ENCODE measurements at regions not wholly inside any gene's neighbourhood (a gene's known extent, or its start where the extent isn't known, plus 50 kb on each side); places are given as distances from the start of the nearest gene placed in this dataset.

GRCh38 chr1:90786709-90787108 is 69.6 kb upstream of the BARHL2 start:
- TF ChIP-seq JUND (IDR thresholded peaks at IDR 0.05; ENCODE audit: low read depth), result no peak
- in situ Hi-C loops (cut with HindIII; ENCODE audit: low pct_unique_long_range_greater_than_20kb, low sequenced_read_pairs), result no loop called here
- DNase-seq (ENCODE audit: low read depth in 1 of 2, low spot score in 1 of 2), result no peak

DNA sequence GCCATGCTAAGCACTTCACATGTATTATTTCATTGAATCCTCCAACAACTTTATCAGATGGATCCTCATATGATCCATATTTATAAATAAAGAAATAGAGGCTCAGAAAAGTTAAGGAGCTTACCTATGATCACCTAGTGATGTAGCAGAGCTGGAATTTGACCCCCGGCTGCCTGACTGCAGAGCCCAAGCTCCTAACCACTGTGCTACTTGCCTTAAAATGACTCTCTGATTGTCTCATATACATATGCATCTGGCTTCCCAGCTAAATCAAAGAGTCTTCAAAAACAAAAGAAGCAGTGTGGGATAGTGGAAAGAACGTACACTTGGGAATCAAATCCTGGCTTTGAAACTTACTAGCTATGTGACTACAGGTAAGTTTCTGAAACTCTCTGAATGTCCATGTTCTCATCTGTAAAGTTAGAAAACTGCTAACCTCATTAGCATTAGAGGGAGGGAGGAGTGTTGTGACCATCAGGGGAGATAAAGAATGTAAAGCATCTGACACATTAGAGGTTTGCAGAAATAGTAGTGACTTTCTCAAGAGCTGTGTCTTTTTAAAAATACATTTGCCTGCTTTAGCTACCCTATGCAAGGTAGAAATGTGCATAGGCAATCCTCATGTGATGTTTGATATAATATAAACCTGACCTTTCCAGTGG is 67.2 kb upstream of the BARHL2 start:
- no peak for DNase-seq (ENCODE audit: low read depth in 1 of 2, low spot score in 1 of 2)
- in situ Hi-C loops (cut with HindIII; ENCODE audit: low pct_unique_long_range_greater_than_20kb, low sequenced_read_pairs), result no loop called here
- no peak for TF ChIP-seq JUND (IDR thresholded peaks at IDR 0.05; ENCODE audit: low read depth)

DNA sequence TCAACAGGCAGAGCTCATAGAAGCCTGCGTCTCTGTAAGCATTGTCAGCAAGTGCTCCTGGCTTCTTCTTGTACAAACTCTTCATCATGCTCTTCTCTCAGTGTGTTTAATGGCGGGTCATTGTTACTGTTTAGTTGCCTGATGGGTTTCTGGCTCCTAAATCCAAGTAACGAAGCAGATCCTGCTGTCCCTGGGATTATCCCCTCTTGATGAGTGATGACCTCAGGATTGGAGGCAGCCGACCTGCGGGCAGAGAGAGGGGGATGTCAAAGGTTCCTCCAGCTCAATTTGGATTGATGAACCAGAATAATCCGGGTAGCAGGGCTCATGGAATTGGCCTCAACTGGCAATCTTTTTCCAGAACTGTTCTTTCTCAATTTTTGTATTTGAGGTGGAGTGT is 66.1 kb upstream of the BARHL2 start:
- TF ChIP-seq JUND (IDR thresholded peaks at IDR 0.05; ENCODE audit: low read depth), result no peak
- in situ Hi-C loops (cut with HindIII; ENCODE audit: low pct_unique_long_range_greater_than_20kb, low sequenced_read_pairs), result no loop called here
- DNase-seq (ENCODE audit: low read depth in 1 of 2, low spot score in 1 of 2), result no peak

DNA sequence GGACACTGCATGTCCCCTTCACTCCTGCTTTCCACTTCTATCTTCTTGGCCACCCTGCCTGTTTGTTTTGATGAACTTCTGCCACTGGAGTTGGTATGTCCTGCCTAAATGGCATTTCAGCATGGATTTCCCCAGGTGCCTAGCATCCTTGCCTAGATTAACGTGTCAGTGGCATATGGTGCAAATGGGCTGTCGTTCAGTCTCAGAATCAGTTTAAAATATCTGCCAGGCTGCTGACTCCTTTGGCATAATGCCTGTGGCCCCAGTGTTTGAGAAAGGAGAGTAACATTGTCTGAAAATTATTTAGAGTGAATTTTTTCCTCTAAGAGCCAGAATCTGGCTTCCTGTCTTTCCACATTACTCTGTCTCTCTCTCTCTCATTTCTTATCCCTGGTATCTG is 64.9 kb upstream of the BARHL2 start:
- no peak for DNase-seq (ENCODE audit: low read depth in 1 of 2, low spot score in 1 of 2)
- TF ChIP-seq JUND (IDR thresholded peaks at IDR 0.05; ENCODE audit: low read depth), result no peak
- in situ Hi-C loops (cut with HindIII; ENCODE audit: low pct_unique_long_range_greater_than_20kb, low sequenced_read_pairs), result no loop called here

- DNase-seq (ENCODE audit: low read depth in 1 of 2, low spot score in 1 of 2), result no peak
- TF ChIP-seq JUND (IDR thresholded peaks at IDR 0.05; ENCODE audit: low read depth), result no peak
- in situ Hi-C loops (cut with HindIII; ENCODE audit: low pct_unique_long_range_greater_than_20kb, low sequenced_read_pairs), result no loop called here
Observed at GRCh38 chr1:90781534-90781933, 64.4 kb upstream of the BARHL2 start.

DNA sequence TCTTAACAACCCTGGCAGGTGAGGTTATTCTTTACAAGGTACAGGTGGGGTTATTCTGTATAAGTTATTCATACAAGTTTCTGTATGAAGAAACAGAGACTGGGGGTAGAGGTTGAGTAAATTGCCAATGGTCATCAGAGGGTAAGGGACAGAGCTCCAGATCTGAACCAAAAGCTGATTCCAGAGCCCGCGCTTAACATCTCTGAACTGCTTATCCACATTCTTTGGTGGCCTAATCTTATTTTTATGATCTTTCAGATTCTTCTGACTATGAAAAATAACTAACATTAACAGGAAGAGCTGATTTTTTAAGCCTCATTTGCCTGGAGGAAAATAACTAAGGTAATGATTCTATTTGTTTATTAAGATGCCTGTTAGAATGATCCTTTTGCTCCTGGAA is 63.9 kb upstream of the BARHL2 start:
- DNase-seq (ENCODE audit: low read depth in 1 of 2, low spot score in 1 of 2), result no peak
- in situ Hi-C loops (cut with HindIII; ENCODE audit: low pct_unique_long_range_greater_than_20kb, low sequenced_read_pairs), result no loop called here
- TF ChIP-seq JUND (IDR thresholded peaks at IDR 0.05; ENCODE audit: low read depth), result no peak

GRCh38 chr1:90779573-90779972 is 62.5 kb upstream of the BARHL2 start:
- in situ Hi-C loops (cut with HindIII; ENCODE audit: low pct_unique_long_range_greater_than_20kb, low sequenced_read_pairs), result no loop called here
- TF ChIP-seq JUND (IDR thresholded peaks at IDR 0.05; ENCODE audit: low read depth), result no peak
- DNase-seq (ENCODE audit: low read depth in 1 of 2, low spot score in 1 of 2), result no peak

DNA sequence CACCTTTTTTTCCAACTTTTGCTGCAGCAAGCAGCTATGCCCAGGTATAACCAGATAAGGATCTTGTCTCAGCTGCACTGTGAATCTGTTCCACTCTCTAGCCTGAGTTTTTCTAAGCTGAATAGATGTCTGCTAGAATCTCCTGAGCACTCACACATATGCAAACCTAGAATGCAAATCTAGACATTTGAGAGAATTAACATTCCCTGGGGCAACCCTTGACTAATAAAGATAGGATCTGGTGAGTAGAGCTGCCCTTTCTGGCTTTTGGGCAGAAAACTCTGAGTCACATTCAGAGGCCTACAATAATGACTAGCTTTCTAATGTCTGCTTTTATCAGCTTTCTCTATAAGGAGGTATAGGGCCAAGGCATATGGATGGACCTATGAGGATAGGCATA is 61.4 kb upstream of the BARHL2 start:
- DNase-seq (ENCODE audit: low read depth in 1 of 2, low spot score in 1 of 2), result no peak
- in situ Hi-C loops (cut with HindIII; ENCODE audit: low pct_unique_long_range_greater_than_20kb, low sequenced_read_pairs), result no loop called here
- TF ChIP-seq JUND (IDR thresholded peaks at IDR 0.05; ENCODE audit: low read depth), result no peak

- no peak for DNase-seq (ENCODE audit: low read depth in 1 of 2, low spot score in 1 of 2)
- in situ Hi-C loops (cut with HindIII; ENCODE audit: low pct_unique_long_range_greater_than_20kb, low sequenced_read_pairs), result no loop called here
- TF ChIP-seq JUND (IDR thresholded peaks at IDR 0.05; ENCODE audit: low read depth), result no peak
Observed at GRCh38 chr1:90773812-90774211, 56.7 kb upstream of the BARHL2 start.

- in situ Hi-C loops (cut with HindIII; ENCODE audit: low pct_unique_long_range_greater_than_20kb, low sequenced_read_pairs), result no loop called here
- no peak for TF ChIP-seq JUND (IDR thresholded peaks at IDR 0.05; ENCODE audit: low read depth)
- no peak for DNase-seq (ENCODE audit: low read depth in 1 of 2, low spot score in 1 of 2)
Observed at GRCh38 chr1:90768826-90769225, 51.7 kb upstream of the BARHL2 start.

- in situ Hi-C loops (cut with HindIII; ENCODE audit: low pct_unique_long_range_greater_than_20kb, low sequenced_read_pairs), result no loop called here
- no peak for TF ChIP-seq JUND (IDR thresholded peaks at IDR 0.05; ENCODE audit: low read depth)
- no peak for DNase-seq (ENCODE audit: low read depth in 1 of 2, low spot score in 1 of 2)
Observed at GRCh38 chr1:90768098-90768497, 51.0 kb upstream of the BARHL2 start.

Data from T47D (cell line).